HG03378 (cell line): ENCODE measurements at regions not wholly inside any gene's neighbourhood (a gene's known extent, or its start where the extent isn't known, plus 50 kb on each side); places are given as distances from the start of the nearest gene placed in this dataset.
"Not testable (repeated sequence)": the region's sequence is repeated elsewhere in the genome, so short reads cannot be mapped to it uniquely, and the experiment has no call there.

Experiments used
- ATAC-seq: cut with Tn5 transposase; IDR thresholded peaks from one replicate; pipeline ENCODE4 v1.9.1; 2021; ENCODE audit warnings: mild to moderate bottlenecking, moderate library complexity; ENCODE audit not compliant: unreplicated experiment

DNA sequence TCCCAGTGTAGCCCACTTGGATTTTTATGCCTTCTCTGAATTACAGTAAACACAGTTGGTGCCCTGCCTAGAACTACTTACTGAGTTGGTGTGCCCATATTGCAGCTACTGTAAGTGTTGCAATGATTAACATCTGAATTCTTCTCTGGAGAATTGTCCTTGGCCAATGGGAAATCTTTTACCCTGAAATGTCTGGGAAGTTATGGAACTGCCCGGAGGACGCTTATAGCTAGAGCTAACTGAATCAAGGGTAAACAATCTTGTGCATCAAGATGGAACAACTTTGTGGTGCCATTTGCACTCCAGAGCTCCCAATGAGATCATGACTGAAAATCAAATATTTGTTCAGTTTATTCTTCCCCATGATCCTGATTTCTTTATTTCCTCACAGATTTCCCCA is 246.7 kb upstream of the CBLB start:
- ATAC-seq = no peak

DNA sequence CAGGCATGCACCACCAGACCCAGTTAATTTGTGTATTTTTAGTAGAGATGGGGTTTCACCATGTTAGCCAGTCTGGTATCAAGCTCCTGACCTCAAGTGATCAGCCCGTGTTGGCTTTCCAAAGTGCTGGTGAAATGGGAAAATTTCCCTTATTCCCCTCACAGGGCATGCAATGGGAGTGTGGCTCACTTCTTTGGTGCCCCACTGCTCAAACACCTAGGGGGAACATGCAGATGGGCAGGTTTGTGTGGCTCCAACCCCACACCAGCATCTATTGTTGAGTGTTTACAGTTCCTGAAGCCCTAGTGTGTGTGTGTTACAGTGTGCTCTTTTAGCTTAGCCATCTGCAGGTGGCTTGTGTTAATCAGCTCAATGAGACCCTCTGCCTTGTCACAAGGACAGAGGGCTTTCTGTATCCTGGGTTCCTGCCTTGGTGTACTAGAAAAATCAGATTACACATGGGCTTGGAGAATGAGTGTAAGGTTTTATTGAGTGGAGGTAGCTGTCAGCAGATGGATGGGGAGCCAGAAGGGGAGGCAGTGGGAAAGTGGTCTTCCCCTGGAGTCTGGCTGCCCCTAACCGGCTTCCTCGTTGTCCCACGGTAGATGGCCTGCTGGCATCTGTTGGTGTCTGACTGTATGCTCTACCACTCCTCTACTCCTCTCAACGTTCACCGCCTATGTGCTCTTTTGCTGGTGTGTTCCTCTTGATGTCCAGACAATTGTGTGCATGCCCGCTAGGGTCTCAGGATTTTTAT is 248.1 kb upstream of the CBLB start:
- ATAC-seq = no peak

GRCh38 chr3:106117490-106117858 is 248.7 kb upstream of the CBLB start:
- no peak for ATAC-seq

DNA sequence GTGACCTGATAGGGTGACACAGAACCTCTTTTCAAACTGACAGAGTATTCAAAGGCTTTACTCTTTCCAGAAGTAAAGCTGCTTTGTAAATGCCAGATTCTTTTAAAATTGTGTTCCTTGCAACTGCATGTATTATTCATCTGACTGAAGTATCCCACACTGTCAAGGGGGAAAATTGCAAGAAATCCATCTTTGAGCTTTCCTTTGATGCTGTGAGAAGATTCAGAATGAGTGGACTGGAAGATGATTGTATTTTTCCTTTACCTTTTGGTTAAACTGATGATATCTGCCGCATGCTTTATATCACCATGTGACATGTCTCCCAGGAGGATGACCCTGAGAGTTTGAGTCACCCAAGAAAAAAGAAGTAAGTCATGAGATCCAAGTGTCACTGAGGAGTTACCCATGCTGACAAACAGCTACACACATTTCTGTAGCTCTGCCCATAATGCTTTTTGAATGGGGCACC is 250.8 kb upstream of the CBLB start:
- peak; percentile 67 for ATAC-seq

- ATAC-seq = no peak
These were observed 251.5 kb upstream of the CBLB start for GRCh38 chr3:106120356-106120755.

DNA sequence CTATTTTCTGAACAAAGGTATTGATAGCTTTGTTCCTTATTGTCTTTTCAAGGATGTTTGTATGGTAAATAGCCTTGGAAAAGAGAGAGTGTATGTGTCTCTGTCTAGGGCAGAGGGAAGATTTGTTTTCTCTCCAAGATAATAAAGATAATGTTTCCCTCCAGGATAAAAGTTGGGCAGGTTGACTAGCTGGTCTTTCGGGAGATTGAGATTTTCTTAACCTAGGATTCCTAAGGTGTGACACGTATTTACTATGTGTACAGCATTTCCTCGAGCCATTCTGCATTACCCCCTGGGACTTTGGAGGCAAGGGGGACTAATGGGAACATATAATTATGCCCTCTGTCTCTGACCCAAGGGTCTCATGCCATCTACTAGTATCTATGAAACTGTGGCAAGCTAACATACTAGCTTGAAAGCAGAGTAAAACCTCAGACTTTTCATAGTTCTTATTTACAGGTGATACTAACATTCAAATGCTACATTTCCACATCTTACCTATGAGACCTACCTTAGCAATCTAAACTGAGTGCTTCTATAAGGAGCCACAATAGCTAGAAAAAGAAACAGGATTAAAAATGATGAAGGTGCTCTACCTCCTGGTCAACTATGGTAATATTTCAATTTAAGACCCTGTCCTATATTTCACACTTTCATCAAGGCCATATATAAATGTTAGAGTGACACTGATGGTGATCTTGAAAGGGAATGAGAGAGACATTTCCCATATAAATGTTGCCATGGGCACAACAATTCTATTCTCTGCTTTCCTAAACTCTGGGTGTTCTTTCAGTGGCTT is 252.9 kb upstream of the CBLB start:
- ATAC-seq = no peak

GRCh38 chr3:106124818-106125217 is 256.0 kb upstream of the CBLB start:
- no peak for ATAC-seq

GRCh38 chr3:106125321-106125720 is 256.5 kb upstream of the CBLB start:
- no peak for ATAC-seq

DNA sequence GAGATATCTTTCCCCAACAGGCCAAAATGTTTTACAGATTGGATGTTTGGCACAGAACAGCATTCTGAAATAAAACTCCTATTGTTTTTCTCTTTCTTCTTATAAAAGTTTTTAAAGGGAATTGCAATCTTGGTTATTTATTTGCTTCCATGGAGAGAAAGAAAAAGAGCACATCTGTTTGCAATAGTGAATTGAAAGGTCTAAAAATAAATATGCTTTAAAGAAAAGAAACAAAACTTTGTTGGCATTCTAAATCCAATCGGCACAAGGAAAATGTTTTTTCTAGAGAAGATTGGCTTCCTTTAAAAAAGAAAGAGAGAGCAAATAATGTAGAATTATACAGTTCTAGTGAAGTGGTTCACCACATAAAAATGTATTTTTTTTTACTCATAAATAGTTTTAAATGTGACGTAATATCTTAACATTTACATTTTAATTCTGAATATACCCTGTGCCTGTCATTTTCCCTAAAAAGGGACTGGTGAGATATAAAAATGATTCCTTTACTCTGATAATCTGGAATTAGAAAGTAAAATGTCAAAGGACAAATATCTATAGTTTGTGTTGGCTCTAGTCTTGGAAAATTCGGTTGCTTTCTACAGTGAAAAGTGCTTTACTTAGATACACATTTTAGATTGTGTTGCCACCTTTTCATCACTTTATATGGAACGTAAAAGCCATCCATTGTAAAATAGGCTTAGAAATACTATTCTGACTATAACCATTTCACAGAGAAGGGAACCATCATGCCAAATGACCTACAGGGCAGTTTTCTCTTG is 257.4 kb upstream of the CBLB start:
- no peak for ATAC-seq

DNA sequence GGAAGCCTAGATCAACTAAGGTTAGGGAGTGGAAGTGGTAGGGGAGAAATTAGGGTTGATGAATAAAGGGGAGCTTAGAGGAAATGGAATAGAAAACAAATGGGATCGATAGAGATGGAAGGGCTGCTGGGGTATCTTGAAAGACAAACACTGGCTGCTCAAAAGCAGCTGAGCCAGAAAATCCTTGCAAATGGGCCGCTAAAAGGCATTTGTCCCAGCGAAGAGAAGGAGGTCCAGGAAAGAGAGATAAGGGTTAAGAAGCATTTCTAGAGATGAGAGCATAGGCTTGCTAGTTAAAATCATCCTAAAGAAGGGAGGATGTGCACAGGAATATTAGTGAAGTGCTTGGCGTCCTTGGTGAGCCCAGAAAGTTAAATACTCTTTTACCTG is 258.0 kb upstream of the CBLB start:
- ATAC-seq = no peak

DNA sequence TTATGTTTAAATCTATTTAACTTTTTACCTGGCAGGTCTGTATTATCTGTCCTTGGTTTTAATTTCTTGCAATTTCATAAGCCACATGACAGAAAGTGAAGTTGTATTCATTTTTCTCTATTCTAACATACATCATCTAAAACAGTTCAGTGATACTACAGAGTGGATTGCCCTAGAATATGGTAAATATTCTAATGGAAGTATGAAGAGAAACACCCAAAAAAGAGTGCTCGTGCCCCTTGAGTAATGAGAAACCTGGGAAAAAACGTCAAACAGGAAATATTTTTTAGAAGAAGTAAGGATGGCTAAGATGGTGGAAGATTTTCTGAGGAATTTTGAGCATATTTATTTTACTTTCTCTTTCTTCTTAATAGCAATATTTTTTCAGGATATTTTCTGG is 261.1 kb upstream of the CBLB start:
- no peak for ATAC-seq

DNA sequence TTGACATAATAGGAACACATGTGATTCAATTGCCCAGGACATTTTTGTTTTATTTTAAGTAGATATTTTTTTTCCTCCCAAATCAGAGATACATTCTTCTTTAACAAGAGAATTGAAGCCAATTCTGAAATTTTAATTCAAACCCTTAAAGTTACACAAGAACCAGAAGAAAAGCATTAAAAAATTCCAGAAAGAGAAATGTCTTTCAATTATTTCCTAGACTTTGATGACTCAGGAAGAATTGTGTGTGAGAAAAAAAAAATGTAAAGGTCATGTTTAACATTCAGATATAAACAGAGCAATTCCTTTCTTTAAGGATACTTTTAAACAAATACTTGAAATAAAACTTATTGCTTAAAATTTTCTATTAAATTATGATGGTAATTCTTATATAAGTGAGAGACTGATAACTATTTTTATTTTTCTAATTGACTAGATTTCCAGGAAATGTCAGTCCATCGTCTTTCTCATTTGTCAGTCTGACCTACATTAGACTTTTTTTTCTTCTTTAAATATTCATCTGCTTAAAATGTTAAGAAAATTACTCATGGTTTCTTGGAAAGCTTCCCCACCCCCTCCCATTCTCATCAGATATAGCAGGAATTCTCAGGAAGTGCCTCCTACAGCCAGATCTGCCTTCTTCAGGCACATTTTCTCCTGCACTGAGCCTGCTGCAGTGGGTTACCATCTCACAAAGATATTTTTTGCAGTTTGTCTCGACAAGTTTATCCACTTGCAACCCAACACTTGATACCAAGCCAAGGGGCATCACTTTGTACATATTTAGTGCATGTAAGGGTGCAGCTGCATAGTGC is 261.8 kb upstream of the CBLB start:
- no peak for ATAC-seq

- no peak for ATAC-seq
These were observed 266.8 kb upstream of the CBLB start for GRCh38 chr3:106135451-106136160.

DNA sequence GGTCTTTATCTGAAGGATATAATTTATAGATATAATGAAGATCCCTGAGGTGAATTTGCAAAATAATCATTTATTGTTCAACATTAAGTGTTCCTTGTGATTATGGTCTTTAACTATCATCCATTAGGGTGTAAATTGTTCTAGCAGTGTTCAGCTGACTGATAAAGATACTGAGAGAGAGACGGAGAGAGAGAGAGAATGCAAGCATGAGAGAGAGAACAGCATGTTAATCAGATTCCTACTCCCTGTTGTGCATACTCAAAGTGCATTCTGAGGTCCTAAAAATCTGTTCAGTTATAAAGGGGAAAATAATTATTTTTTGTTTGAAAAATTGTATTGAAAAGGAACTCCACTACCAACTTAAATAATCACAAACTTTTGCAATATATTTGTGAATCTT is 271.0 kb upstream of the CBLB start:
- no peak for ATAC-seq

- ATAC-seq = no peak
These were observed 271.6 kb upstream of the CBLB start for GRCh38 chr3:106140431-106140830.

DNA sequence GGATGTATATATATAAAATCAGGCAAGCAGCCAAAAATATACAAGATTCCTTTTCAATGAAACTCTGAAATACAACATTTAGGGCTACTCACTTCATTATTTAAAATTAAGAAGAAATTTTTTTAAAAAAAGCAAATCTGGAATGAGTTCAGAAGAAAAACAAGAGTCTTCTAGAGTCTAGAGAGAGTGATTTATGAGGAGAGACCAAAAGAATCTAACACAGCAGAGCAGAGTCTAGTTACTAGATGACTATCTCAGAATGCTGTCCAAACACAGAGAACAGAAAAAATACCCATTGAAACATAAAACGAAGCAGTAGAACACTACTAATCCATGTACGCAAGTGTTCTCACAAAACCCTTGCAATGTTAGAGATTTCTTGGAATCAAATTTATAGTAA is 275.2 kb upstream of the CBLB start:
- no peak for ATAC-seq

DNA sequence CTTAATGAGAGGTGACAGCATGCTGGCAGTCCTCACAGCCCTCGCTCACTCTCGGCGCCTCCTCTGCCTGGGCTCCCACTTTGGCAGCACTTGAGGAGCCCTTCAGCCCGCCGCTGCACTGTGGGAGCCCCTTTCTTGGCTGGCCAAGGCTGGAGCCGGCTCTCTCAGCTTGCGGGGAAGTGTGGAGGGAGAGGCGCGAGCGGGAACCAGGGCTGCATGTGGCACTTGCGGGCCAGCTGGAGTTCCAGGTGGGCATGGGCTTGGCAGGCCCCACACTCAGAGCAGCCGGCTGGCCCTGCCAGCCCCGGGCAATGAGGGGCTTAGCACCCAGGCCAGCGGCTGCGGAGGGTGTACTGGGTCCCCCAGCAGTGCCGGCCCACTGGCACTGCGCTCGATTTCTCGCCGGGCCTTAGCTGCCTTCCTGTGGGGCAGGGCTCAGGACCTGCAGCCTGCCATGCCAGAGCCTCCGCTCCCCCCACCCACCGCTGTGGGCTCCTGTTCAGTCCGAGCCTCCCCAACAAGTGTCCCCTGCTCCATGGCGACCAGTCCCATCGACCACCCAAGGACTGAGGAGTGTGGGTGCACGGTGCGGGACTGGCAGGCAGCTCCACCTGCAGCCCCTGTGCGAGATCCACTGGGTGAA is 279.7 kb upstream of the CBLB start:
- not testable (repeated sequence) for ATAC-seq

- ATAC-seq = no peak
These were observed 288.6 kb upstream of the CBLB start for GRCh38 chr3:106157411-106157810.

GRCh38 chr3:106160396-106160795 is 291.6 kb upstream of the CBLB start:
- no peak for ATAC-seq

- no peak for ATAC-seq
These were observed 292.4 kb upstream of the CBLB start for GRCh38 chr3:106161246-106161645.
